GM18873 (cell line): ENCODE measurements at regions not wholly inside any gene's neighbourhood (a gene's known extent, or its start where the extent isn't known, plus 50 kb on each side); places are given as distances from the start of the nearest gene placed in this dataset.
"Not testable (repeated sequence)": the region's sequence is repeated elsewhere in the genome, so short reads cannot be mapped to it uniquely, and the experiment has no call there.

Experiments
- ATAC-seq: cut with Tn5 transposase; IDR thresholded peaks from one replicate; pipeline ENCODE4 v1.9.1; 2021; ENCODE audit warnings: mild to moderate bottlenecking, moderate library complexity, moderate number of reproducible peaks; ENCODE audit not compliant: unreplicated experiment, low FRiP score

- no peak for ATAC-seq
Observed at GRCh38 chr6:145148776-145149175, 586.5 kb downstream of the EPM2A start.

DNA sequence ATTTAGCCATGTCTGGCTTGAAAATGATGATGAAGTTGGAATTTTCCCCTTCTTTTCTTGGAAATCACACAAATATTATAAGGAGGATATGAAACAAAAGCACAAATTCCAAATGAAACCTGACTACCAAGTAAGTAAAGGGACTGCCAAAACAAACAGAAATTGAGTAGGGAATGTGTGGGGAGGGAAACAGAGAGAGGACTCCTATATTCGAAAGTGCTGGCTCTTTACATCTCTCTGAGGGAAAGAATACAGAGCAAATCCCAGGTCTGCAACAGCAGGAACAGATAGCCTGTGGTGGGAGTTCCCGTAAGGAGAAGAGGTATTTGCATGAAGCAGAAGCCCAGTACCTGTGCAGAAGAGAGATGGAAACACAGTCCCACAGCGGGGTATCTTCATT, 583.7 kb downstream of the EPM2A start:
- ATAC-seq: no peak

DNA sequence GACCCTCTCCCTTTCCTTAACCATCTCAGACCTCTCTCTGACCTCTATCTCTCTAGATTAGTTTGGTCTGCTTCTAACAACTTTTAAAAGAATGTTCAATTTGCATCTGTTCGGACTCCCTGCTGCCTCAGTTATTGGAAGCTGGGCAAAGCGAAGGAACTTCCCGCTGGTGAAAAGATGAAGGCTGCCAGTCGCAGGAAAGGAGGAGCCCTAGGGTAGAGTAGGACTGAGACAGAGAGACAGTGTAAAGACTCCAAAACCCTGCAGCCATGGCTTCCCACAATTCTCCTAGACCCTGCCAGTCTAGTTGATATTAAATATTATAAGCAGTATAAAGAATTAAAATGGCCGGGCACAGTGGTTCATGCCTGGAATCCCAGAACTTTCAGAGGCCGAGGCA, 581.8 kb downstream of the EPM2A start:
- ATAC-seq: no peak

GRCh38 chr6:145155411-145155810, 579.9 kb downstream of the EPM2A start:
- ATAC-seq: no peak

- ATAC-seq: no peak
Observed at GRCh38 chr6:145155873-145156782, 579.2 kb downstream of the EPM2A start.

- ATAC-seq: not testable (repeated sequence)
Observed at GRCh38 chr6:145158636-145159035, 576.7 kb downstream of the EPM2A start.

- no peak for ATAC-seq
Observed at GRCh38 chr6:145159921-145160320, 575.4 kb downstream of the EPM2A start.

GRCh38 chr6:145161501-145161900, 573.8 kb downstream of the EPM2A start:
- no peak for ATAC-seq

- ATAC-seq: no peak
Observed at GRCh38 chr6:145169726-145170224, 565.5 kb downstream of the EPM2A start.

- no peak for ATAC-seq
Observed at GRCh38 chr6:145175470-145175869, 559.9 kb downstream of the EPM2A start.

GRCh38 chr6:145178391-145178790, 556.9 kb downstream of the EPM2A start:
- ATAC-seq: no peak

DNA sequence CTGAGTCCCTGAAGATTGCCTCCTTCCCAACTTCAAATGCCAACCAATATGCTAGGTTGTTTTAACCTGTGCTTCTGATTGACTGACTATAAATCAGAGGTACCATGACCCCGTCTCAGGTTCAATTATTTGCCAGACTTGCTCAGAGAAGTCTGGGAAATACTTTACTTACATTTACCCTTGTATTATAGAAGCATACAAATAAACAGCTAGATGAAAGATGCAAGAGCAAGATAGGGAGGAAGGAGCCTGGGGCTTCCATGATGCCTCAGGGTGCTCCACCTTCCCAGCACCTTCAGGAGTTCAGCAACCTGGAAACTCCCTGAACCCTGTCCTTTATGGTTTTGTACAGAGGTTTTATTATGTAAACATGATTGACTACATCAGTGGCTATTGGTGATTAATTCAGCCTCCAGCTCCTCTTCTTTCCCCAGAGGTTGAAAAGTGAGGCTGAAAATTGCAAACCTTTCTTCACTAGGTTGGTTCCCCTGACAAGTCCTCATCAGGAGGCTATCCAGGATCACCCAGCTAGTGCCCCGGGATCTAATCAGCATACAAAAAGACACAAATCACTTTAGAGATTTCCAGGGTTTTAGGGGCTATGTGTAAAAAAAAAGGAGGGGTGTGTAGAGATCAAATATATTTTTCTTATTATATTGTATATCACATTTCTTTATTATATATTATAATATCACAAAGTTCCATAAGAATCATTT, 547.7 kb downstream of the EPM2A start:
- ATAC-seq: no peak

DNA sequence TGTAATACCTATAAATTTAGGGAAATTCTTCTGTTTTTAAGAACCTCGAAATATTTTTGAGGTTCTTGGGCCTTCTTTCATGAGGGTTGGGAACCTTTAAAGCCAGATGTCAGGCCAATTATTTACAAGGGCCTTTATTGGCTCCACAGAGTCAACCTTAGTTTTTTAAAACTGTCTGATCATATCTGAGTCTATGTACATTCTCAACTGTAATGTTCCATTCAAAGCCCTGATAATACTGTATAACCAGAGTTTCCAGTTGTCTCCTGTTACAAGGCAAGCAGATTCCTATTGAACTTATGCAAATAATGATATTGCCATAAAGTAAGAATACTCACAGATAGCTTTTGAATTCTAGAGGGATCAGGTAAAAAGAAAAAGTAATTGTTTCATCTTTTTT, 545.5 kb downstream of the EPM2A start:
- ATAC-seq: no peak

- no peak for ATAC-seq
Observed at GRCh38 chr6:145194389-145194788, 540.9 kb downstream of the EPM2A start.

GRCh38 chr6:145199961-145200360, 535.4 kb downstream of the EPM2A start:
- ATAC-seq: no peak

DNA sequence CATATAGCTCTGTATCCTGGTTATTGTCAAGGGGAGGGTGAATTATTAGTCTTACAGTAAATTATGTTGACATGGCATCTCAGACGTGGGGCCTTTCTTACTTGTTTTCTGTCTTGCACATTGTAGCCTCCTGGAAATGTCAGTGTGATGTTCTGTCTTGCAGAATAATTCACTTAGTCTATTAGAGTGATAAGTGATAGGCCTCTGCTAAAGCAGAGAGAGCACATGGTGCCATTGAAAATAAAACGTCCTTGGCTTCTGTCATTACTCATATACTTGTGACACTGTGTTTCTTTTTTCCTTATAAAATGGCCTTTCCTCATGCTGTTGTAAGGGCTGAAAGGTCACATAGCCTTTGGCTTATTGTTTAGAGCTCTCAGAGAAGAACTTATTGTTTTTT, 531.0 kb downstream of the EPM2A start:
- no peak for ATAC-seq

GRCh38 chr6:145206247-145206907, 528.9 kb downstream of the EPM2A start:
- no peak for ATAC-seq

DNA sequence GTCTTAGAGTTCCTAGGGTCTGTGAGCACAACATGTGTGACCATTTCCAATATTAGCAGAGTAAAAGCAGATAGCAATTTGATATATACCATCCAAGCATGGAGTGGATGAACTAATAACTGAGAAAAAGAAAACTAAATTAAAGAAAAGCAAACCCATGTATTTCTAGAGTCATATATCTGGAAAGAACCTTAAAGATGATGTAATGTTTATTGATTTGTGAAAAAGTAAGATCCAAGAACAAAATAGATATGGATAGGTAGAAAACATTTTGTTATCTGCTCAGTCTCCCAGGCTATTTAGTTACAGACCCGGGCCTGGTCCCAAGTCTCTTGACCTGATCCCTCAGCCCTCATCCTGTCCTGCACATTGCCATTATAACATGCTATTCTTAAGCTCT, 526.8 kb downstream of the EPM2A start:
- no peak for ATAC-seq

- no peak for ATAC-seq
Observed at GRCh38 chr6:145209272-145209671, 526.0 kb downstream of the EPM2A start.

GRCh38 chr6:145212813-145213212, 522.5 kb downstream of the EPM2A start:
- ATAC-seq: peak; percentile 20

DNA sequence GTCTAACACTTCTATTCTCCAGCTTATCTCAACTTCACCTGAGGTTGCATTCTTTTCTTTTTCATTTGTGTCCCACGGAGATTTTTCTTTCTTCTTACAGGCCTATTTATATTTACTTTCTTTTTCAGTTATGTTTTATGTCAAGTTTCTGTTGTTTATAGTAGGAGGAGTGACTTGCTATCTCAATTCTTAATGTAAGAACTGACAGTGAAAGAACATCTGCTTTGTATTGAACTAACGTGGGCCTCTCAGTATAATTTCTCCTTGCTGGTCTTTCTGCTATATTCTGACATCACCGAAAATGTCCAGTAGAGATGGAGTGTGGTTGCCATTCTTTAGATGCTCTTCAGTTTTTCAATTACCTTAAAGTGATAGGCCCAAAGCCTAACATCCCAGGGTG, 521.7 kb downstream of the EPM2A start:
- ATAC-seq: peak; percentile 72
